CD4-positive, alpha-beta T cell (primary cell): ENCODE measurements at regions not wholly inside any gene's neighbourhood (a gene's known extent, or its start where the extent isn't known, plus 50 kb on each side); places are given as distances from the start of the nearest gene placed in this dataset.

ENCODE experiments used
- ATAC-seq: fragments of 200-7000 bp; cut with Tn5 transposase; one replicate; pipeline ENCODE4 v1.10.0; 2022; ENCODE audit warnings: mild to moderate bottlenecking; ENCODE audit not compliant: poor library complexity
- CTCF ChIA-PET: fragments of 350-600 bp; sonication (Branson Sonifier 250); formaldehyde crosslinking; loops from one replicate; lab custom pipeline; 2021; ENCODE audit warnings: antibody characterized with exemption, inconsistent platforms; lab: Charles Lee
- POLR2A ChIA-PET: fragments of 350-600 bp; sonication (Branson Sonifier 250); formaldehyde crosslinking; loops from one replicate; lab custom pipeline; 2021; ENCODE audit warnings: antibody characterized with exemption, inconsistent platforms; lab: Charles Lee
- DNase-seq, 14 experiments: peaks; one replicate each; pipeline ENCODE4 v3.0.0-alpha.2; 2013 to 2020; ENCODE audit warnings: mixed read lengths in 2 of 14
- H3K27ac ChIP-seq, 2 donors: one replicate each; pipeline versions ENCODE4 v1.5.1 to v1.7.0; 2013; ENCODE audit warnings: low read length in 2 of 2, low read depth in 1 of 2, mild to moderate bottlenecking in 1 of 2
- H3K27me3 ChIP-seq, 2 experiments: 1 replicate in 1 of 2; 2 replicates in 1 of 2; pipeline versions ENCODE4 v1.6.1 to v1.7.0; 2013; ENCODE audit warnings: low read length in 2 of 2, control low read depth in 1 of 2, mild to moderate bottlenecking in 1 of 2, moderate library complexity in 1 of 2; ENCODE audit not compliant: insufficient read depth in 2 of 2, control insufficient read depth in 1 of 2
- H3K36me3 ChIP-seq: one replicate; pipeline ENCODE4 v1.6.1; 2013; ENCODE audit warnings: low read length, control low read depth; ENCODE audit not compliant: insufficient read depth
- H3K4me1 ChIP-seq: one replicate; pipeline ENCODE4 v1.6.1; 2013; ENCODE audit warnings: low read length, control low read depth; ENCODE audit not compliant: insufficient read depth
- H3K4me3 ChIP-seq: one replicate; pipeline ENCODE4 v1.5.1; 2013; ENCODE audit warnings: mild to moderate bottlenecking, low read length, moderate library complexity
- H3K9me3 ChIP-seq, 2 experiments: 1 replicate in 1 of 2; 2 replicates in 1 of 2; pipeline versions ENCODE4 v1.6.1 to v1.7.0; 2013; ENCODE audit warnings: low read length in 2 of 2, mild to moderate bottlenecking in 2 of 2, control low read depth in 1 of 2, moderate library complexity in 1 of 2; ENCODE audit not compliant: control insufficient read depth in 1 of 2, insufficient read depth in 1 of 2
- H3K27ac Mint-ChIP-seq: one replicate; pipeline ENCODE4 v1.8.0; 2020; ENCODE audit warnings: mixed read lengths
- H3K27me3 Mint-ChIP-seq: one replicate; pipeline ENCODE4 v1.8.0; 2021; ENCODE audit warnings: mixed read lengths
- H3K36me3 Mint-ChIP-seq: one replicate; pipeline ENCODE4 v1.8.0; 2021; ENCODE audit warnings: low read depth, mixed read lengths
- H3K4me1 Mint-ChIP-seq: one replicate; pipeline ENCODE4 v1.8.0; 2021; ENCODE audit warnings: low read depth, mixed read lengths
- H3K4me3 Mint-ChIP-seq: one replicate; pipeline ENCODE4 v1.8.0; 2020; ENCODE audit warnings: mild to moderate bottlenecking, mixed read lengths
- H3K9me3 Mint-ChIP-seq: one replicate; pipeline ENCODE4 v1.8.0; 2020; ENCODE audit warnings: mixed read lengths
- intact Hi-C, 2 experiments: fragments of 100-400 bp; cut with DNase I in 1 of 2; cut with micrococcal nuclease in 1 of 2; formaldehyde crosslinking; loops; one replicate each; pipeline versions ENCODE4 v1.15.1 to v1.9.0; 2023 to 2025; cut with DNase I, micrococcal nuclease
- TF ChIP-seq, protein P1 (sequence below): fragments of 200-600 bp; IDR thresholded peaks from one replicate; pipeline ENCODE4 v1.8.0; 2022; ENCODE audit warnings: antibody characterized with exemption, mild to moderate bottlenecking

- CTCF ChIA-PET = no interaction called here
Observed at GRCh38 chr12:88820012-88820411, 239.7 kb upstream of the KITLG start.

GRCh38 chr12:88816201-88816600, 235.9 kb upstream of the KITLG start:
- H3K27me3 Mint-ChIP-seq = no peaks in the 10 kb centered on the region
- ATAC-seq = no peak
- intact Hi-C loops = no loop called here

More at GRCh38 chr12:88820012-88820411, 239.7 kb upstream of the KITLG start:
- Mint-ChIP-seq H3K36me3 (no peaks in the 10 kb centered on the region), H3K27me3 (no peaks in the 10 kb centered on the region), H3K4me3 (no peak overlapping the region), H3K9me3 (no peaks in the 10 kb centered on the region), H3K4me1 (no peaks in the 10 kb centered on the region), H3K27ac (no peak overlapping the region)
- Histone ChIP-seq H3K36me3 (no peaks in the 10 kb centered on the region), H3K27ac (no peak overlapping the region), H3K9me3 (no peaks in the 10 kb centered on the region), H3K4me1 (no peaks in the 10 kb centered on the region), H3K27me3 (no peaks in the 10 kb centered on the region), H3K4me3 (no peak overlapping the region)
- DNase-seq (no peak), ATAC-seq (no peak)
- TF ChIP-seq, protein P1, sequence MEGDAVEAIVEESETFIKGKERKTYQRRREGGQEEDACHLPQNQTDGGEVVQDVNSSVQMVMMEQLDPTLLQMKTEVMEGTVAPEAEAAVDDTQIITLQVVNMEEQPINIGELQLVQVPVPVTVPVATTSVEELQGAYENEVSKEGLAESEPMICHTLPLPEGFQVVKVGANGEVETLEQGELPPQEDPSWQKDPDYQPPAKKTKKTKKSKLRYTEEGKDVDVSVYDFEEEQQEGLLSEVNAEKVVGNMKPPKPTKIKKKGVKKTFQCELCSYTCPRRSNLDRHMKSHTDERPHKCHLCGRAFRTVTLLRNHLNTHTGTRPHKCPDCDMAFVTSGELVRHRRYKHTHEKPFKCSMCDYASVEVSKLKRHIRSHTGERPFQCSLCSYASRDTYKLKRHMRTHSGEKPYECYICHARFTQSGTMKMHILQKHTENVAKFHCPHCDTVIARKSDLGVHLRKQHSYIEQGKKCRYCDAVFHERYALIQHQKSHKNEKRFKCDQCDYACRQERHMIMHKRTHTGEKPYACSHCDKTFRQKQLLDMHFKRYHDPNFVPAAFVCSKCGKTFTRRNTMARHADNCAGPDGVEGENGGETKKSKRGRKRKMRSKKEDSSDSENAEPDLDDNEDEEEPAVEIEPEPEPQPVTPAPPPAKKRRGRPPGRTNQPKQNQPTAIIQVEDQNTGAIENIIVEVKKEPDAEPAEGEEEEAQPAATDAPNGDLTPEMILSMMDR = no peak
- POLR2A ChIA-PET = no interaction called here
- intact Hi-C loops = no loop called here

GRCh38 chr12:88814779-88815178, 234.5 kb upstream of the KITLG start:
- intact Hi-C loops = no loop called here
- Histone ChIP-seq H3K27me3 (no peaks in the 10 kb centered on the region), H3K36me3 (no peaks in the 10 kb centered on the region), H3K4me1 (no peaks in the 10 kb centered on the region), H3K9me3 (no peaks in the 10 kb centered on the region), H3K27ac (no peak overlapping the region), H3K4me3 (no peak overlapping the region)
- H3K9me3 Mint-ChIP-seq = no peaks in the 10 kb centered on the region
- H3K4me3 Mint-ChIP-seq = no peak overlapping the region
- DNase-seq (no peak), ATAC-seq (no peak)
- ChIA-PET POLR2A (no interaction called here), CTCF (no interaction called here)
- H3K27ac Mint-ChIP-seq = no peak overlapping the region
- TF ChIP-seq, protein P1 = no peak
- H3K27me3 Mint-ChIP-seq = no peaks in the 10 kb centered on the region
- H3K36me3 Mint-ChIP-seq = no peaks in the 10 kb centered on the region
- H3K4me1 Mint-ChIP-seq = no peaks in the 10 kb centered on the region

More at GRCh38 chr12:88816201-88816600, 235.9 kb upstream of the KITLG start:
- Histone ChIP-seq H3K9me3 (no peaks in the 10 kb centered on the region), H3K36me3 (no peaks in the 10 kb centered on the region), H3K27me3 (no peaks in the 10 kb centered on the region), H3K4me1 (no peaks in the 10 kb centered on the region), H3K4me3 (no peak overlapping the region), H3K27ac (no peak overlapping the region)
- Mint-ChIP-seq H3K27ac (no peak overlapping the region), H3K36me3 (no peaks in the 10 kb centered on the region), H3K4me1 (no peaks in the 10 kb centered on the region), H3K4me3 (no peak overlapping the region), H3K9me3 (no peaks in the 10 kb centered on the region)
- ChIA-PET POLR2A (no interaction called here), CTCF (no interaction called here)
- DNase-seq = no peak
- TF ChIP-seq, protein P1 = no peak
